Gastroesophageal sphincter (tissue), 4 donors: ENCODE measurements at regions not wholly inside any gene's neighbourhood (a gene's known extent, or its start where the extent isn't known, plus 50 kb on each side); places are given as distances from the start of the nearest gene placed in this dataset.
"Not testable (repeated sequence)": the region's sequence is repeated elsewhere in the genome, so short reads cannot be mapped to it uniquely, and the experiment has no call there.

Experiments
- ATAC-seq: fragments of 150-250 bp; one replicate; pipeline ENCODE4 v1.9.1; 2016; ENCODE audit warnings: mild to moderate bottlenecking, moderate library complexity
- H3K27ac ChIP-seq, 4 donors: fragments of 200-600 bp; sonication (generic) in 3 of 4; 1 replicate in 3 of 4; 2 replicates in 1 of 4; pipeline ENCODE4 v1.5.1; 2016 to 2019
- H3K27me3 ChIP-seq: fragments of 200-600 bp; sonication (generic); one replicate; pipeline ENCODE4 v1.5.1; 2019
- H3K36me3 ChIP-seq, 2 donors: fragments of 200-600 bp; sonication (generic); one replicate each; pipeline ENCODE4 v1.5.1; 2019; ENCODE audit warnings: control low read depth in 1 of 2
- H3K4me1 ChIP-seq, 3 donors: fragments of 200-600 bp; sonication (generic); 1 replicate in 2 of 3; 2 replicates in 1 of 3; pipeline ENCODE4 v1.5.1; 2016 to 2019; ENCODE audit warnings: control low read depth in 2 of 3
- H3K4me3 ChIP-seq, 2 donors: fragments of 200-600 bp; sonication (generic); one replicate each; pipeline ENCODE4 v1.5.1; 2019; ENCODE audit warnings: mild to moderate bottlenecking in 1 of 2, moderate library complexity in 1 of 2
- H3K9me3 ChIP-seq, 3 donors: fragments of 200-600 bp; sonication (generic); one replicate each; pipeline ENCODE4 v1.5.1; 2017 to 2019; ENCODE audit warnings: control low read depth in 2 of 3
- CTCF ChIP-seq, 4 experiments: fragments of 200-600 bp in 2 of 4; fragments of 450-650 bp in 2 of 4; sonication (generic) in 1 of 4; IDR thresholded peaks; one replicate each; pipeline ENCODE4 v1.5.1; 2017 to 2019; ENCODE audit warnings: antibody characterized with exemption in 4 of 4, mild to moderate bottlenecking in 2 of 4, moderate library complexity in 2 of 4
- WGBS, 2 donors: methylation state at CpG; one replicate each; pipeline ENCODE4 v1.1.5; 2018; ENCODE audit warnings: low coverage in 1 of 2; 5-methylcytosine and 5-hydroxymethylcytosine counted together

DNA sequence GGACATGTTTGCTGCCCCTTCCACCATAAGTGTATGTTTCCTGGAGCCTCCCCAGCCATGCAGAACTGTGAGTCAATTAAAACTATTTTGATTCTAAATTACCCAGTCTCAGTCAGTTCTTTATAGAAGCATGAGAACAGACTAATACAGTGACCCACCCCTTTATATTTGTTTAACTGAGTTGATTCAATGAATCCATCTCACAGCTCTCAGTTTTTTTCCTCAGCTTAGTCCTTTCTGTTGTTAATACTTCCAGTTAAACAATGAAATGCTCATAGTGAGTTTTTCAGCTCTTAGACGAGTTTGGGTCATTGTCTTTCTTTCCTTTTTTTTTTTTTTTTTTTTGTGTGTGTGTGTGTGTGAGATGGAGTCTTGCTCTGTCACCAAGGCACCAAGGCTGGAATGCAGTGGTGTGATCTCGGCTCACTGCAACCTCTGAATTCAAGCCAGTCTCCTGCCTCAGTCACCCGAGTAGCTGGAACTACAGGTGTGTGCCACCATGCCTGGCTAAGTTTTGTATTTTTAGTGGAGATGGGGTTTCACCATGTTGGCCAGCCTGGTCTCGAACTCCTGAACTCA is 627.4 kb downstream of the SPATA31A7 start:
- no CpG with 5 or more reads among the region's 4 CpGs for WGBS, 2 donors
- H3K4me3 ChIP-seq, H3K27ac ChIP-seq, ATAC-seq, H3K27me3 ChIP-seq, H3K4me1 ChIP-seq, H3K9me3 ChIP-seq, H3K36me3 ChIP-seq: not testable (repeated sequence)

DNA sequence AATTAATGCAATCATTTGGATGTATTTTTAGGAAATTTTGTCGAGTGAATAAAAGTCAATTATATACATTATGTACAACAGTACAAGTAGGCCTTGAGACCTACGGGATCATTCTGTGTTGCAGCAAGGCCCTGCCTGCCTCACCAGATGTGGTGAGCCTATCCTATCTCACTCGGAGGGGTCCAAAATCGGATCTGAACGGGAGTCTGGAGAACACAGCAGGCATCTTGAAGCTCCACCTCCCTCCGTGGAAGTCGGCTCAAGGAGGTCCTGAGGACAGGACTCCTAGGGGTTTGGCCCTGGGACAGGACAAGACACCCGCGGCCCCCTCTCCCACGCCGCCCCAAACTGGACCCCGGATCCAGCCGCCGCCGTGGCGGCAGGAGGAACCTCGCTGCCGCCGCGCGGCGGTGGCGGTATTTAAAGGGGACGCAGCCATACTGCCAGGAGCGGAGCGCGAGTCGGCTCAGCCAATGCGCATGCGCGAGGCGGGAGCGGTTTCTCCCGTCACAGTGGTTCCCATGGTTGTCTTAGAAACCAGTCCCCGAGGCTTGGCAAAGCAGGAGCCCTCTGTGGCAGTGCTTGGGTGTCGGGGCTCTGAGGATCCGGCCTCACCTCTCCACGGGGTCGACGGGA is 663.9 kb downstream of the SPATA31A7 start:
- ATAC-seq: peak; percentile 89
- TF ChIP-seq CTCF (IDR thresholded peaks at IDR 0.05): peak in 1 of 4 experiments; percentile 21
- H3K4me1 ChIP-seq, H3K36me3 ChIP-seq, H3K9me3 ChIP-seq, H3K27me3 ChIP-seq: not testable (repeated sequence)
- Histone ChIP-seq H3K4me3 (peak overlapping the region; percentile 40 to 47), H3K27ac (peak overlapping the region in 3 of 4 donors; percentile 65 to 73 (median 68))
- WGBS, 2 donors: no CpG with 5 or more reads among the region's 40 CpGs

- not testable (repeated sequence) for H3K36me3 ChIP-seq, ATAC-seq, H3K27me3 ChIP-seq, H3K4me1 ChIP-seq, H3K9me3 ChIP-seq
- WGBS, 2 donors: no CpG with 5 or more reads among the region's 21 CpGs
- peak overlapping the region in 3 of 4 donors; percentile 65 to 73 (median 68) for H3K27ac ChIP-seq
- H3K4me3 ChIP-seq: peak overlapping the region; percentile 40 to 47
Observed at GRCh38 chr9:61854260-61854640, 664.4 kb downstream of the SPATA31A7 start.

GRCh38 chr9:61856283-61856682 is 666.4 kb downstream of the SPATA31A7 start:
- not testable (repeated sequence) for H3K27me3 ChIP-seq, H3K4me1 ChIP-seq, H3K9me3 ChIP-seq, H3K4me3 ChIP-seq, H3K36me3 ChIP-seq, H3K27ac ChIP-seq
- ATAC-seq: peak; percentile 74
- no CpG with 5 or more reads among the region's 33 CpGs for WGBS, 2 donors

GRCh38 chr9:61856858-61857453 is 667.1 kb downstream of the SPATA31A7 start:
- not testable (repeated sequence) for H3K4me3 ChIP-seq, H3K27me3 ChIP-seq, H3K4me1 ChIP-seq, H3K27ac ChIP-seq, H3K36me3 ChIP-seq, H3K9me3 ChIP-seq, ATAC-seq
- WGBS, 2 donors: 48% methylated on average over 6 of the region's 28 CpGs; no CpG with 5 or more reads in 1 of the 2 donors

- not testable (repeated sequence) for H3K4me1 ChIP-seq, H3K27ac ChIP-seq, H3K9me3 ChIP-seq, H3K27me3 ChIP-seq, H3K4me3 ChIP-seq, H3K36me3 ChIP-seq
- WGBS, 2 donors: no CpG with 5 or more reads among the region's 42 CpGs
- ATAC-seq: peak; percentile 94
Observed at GRCh38 chr9:61857709-61858351, 668.0 kb downstream of the SPATA31A7 start.

DNA sequence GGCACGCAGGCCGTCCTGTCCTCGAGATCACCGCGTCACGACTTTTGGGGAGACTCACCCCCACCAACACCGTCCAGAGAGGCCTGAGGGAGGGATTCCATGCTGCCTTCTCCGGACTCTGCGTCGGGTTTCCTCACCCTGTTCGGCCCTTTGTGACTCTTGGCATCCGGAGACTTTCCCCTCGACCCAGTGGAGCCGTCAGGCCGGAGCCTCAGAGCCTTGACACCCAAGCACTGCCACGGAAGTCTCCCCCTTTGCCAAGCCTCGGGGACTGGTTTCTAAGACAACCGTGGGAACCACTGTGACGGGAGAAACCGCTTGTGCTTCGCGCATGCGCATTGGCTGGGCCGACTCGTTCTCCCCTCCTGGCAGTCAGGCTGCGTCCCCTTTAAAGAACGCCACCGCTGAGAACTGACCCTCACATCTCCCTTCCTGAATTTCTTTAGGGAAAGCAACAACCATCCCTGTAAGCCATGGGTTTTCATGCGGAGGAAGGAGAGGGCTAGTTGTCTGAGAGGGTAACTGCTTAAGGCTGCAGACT is 672.7 kb downstream of the SPATA31A7 start:
- not testable (repeated sequence) for H3K4me1 ChIP-seq, H3K9me3 ChIP-seq, ATAC-seq, H3K27me3 ChIP-seq, H3K27ac ChIP-seq, H3K4me3 ChIP-seq, H3K36me3 ChIP-seq
- 65% methylated on average over 8 of the region's 29 CpGs; no CpG with 5 or more reads in 1 of the 2 donors for WGBS, 2 donors

DNA sequence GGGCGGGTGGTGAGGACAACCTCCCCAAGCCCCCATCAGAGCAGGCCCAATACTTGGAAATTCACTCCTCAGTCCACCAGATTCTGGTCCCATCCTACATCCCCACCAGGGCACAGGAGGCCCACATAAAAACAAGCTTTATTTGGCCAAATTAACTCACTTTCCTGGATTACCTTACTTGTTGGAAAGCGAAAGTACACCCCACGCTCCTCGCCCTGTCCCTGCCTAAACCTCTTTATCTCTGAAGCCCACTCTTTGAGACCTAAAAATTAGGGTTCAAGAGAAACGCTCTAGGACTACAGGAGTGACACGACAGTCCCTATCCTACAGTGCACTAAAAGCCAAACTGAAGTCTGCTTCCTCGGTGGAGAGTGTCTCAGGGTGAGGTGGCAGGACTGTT is 674.6 kb downstream of the SPATA31A7 start:
- no CpG with 5 or more reads among the region's 7 CpGs for WGBS, 2 donors
- H3K9me3 ChIP-seq, H3K4me3 ChIP-seq, H3K27me3 ChIP-seq, H3K36me3 ChIP-seq, ATAC-seq, H3K4me1 ChIP-seq: not testable (repeated sequence)
- peak overlapping the region in 1 of 4 donors; percentile 45 for H3K27ac ChIP-seq

GRCh38 chr9:61868965-61869364 is 679.1 kb downstream of the SPATA31A7 start:
- H3K4me3 ChIP-seq, ATAC-seq, H3K27ac ChIP-seq, H3K36me3 ChIP-seq, H3K9me3 ChIP-seq, H3K27me3 ChIP-seq, H3K4me1 ChIP-seq: not testable (repeated sequence)
- no CpG with 5 or more reads among the region's 32 CpGs for WGBS, 2 donors

- H3K9me3 ChIP-seq, H3K4me3 ChIP-seq, H3K36me3 ChIP-seq, H3K4me1 ChIP-seq, H3K27me3 ChIP-seq, ATAC-seq, H3K27ac ChIP-seq: not testable (repeated sequence)
- WGBS, 2 donors: 60 to 100% methylated on average over 1 of the region's 2 CpGs
Observed at GRCh38 chr9:61872329-61872728, 682.5 kb downstream of the SPATA31A7 start.
